ENCODE measurements at regions not wholly inside any gene's neighbourhood (a gene's known extent, or its start where the extent isn't known, plus 50 kb on each side); places are given as distances from the start of the nearest gene placed in this dataset.

- no peak for DNase-seq (ENCODE audit: low spot score)
Observed at GRCh38 chr6:53744321-53744720, 50.5 kb upstream of the LRRC1 start.

DNA sequence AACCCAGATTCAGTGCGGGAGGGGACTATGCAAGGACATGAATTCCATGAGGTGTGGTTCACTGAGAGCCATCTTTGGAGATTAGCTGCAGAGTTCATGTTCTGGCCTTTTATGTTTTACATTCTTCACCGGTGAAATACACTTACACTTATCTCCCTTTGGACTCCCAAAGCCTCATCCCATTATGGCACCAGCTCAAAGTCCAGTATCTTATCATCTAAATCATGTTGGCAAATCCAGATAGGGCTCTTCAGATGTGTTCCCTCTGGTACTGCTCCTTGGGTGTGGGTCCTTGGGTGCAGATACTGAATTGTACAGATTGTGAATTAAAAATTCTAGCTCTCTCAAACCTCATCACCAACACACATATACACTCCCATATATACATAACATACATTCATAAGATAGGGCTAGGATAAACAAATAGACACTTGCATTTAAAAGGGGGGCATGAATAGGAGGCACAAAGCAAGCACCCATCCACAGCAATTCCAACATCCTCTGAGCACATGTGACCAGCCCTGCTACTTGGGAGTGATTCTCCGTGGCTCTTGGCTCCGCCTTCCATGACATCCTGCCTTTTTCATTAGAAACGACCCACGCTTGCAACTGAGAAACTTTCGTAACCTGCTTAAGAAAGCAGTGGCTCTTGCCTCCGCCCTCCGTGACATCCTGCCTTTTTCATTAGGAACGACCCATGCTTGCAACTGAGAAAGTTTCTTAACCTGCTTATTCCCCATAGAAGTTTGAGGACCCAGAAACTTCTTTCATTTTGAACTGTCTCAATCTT is 53.6 kb upstream of the LRRC1 start:
- no peak for DNase-seq (ENCODE audit: low spot score)

DNA sequence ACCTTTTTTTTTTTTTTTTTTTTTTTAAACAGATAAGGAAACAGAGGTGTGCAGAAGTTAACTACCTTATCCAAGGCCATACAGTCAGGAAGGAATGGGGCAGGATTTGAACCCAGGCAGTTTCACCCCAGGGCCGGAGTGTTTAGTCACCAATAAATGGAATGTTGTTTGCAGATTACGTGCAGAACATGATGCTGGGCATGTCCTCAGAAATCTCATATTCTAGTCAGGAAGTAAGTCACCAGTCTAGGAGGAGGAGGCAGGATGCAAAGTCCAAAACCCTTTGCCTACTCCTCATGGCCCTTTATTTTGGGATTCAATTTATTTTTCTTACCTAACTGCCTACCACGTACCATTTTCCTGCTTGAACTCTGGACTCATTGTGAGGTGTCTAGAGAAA is 57.1 kb upstream of the LRRC1 start:
- DNase-seq (ENCODE audit: low spot score): no peak

- no peak for DNase-seq (ENCODE audit: low spot score)
Observed at GRCh38 chr6:53735896-53736295, 58.9 kb upstream of the LRRC1 start.

DNA sequence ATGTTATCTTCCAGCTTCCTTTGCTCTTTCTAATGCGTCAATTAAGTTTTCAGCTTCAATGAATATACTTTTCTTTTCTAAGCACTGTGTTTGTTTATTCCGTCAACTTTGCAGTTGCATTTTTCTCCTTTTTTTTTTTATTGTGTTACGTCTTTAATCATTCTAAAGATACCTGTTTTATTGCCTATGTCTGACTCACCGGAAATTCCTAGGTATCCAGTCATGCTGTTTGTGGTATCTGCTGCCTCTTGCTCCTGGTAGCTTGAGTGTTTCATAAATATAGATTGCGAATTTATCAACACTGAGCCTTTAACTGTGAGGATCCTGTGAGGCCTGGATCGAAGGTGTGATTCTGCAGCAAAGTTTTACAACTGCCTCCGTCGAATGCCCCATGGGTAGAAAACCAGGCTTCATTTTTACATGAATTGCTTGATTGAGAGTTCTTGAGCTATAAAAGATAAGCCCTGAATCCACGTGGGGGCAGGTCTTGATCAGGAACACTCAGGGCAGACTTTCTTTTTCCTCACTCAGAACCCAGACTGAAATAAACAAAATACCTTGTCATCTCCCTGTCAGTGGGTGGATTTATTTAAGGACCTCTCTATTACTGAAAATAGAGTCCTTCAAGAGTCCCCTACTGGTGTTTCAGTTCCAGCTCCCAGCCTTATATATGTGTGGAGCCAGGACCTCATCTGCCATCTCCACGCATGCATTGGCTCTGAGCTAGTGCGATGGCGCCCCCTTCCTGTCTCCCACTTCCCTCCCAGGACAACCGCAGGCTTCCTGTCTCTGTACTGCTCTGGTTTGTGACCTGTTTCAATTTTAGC is 60.1 kb upstream of the LRRC1 start:
- DNase-seq (ENCODE audit: low spot score): peak; percentile 30

DNA sequence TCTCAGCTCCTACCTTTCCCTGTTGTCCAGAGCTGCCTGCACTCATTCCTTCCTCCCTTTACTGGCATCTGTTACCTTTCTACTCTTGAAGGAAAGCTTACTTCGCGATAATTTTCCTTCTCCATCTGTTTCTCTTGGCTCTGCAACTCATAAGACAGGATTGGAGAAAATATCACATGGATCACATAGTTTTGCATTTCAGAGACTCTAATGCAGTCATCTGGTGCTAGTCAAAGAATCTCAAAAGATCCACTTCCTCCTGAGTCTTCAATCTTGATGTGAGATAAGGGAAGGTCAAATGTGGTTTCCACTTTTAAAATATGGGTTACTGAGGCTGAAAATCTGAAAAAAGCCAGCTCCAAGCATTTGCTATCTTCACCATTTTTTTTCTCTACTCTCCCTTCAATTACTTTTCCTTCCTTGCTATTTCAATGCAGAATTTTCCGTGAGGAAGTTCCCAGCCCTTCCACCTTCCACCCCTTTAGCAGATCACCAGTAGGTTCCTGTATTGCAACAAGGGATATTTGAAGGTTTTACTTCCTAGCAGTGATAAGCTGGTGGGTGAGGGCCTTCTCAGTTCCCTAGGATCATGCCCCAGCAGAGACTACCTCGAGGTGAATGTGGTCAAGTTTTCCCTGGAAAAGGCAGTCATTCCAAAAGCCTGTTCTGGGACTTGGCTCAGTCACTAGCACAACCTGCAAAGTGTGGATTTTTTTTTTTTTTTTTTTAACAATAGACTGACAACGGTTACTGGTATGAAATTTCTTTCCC is 62.8 kb upstream of the LRRC1 start:
- DNase-seq (ENCODE audit: low spot score): no peak

DNA sequence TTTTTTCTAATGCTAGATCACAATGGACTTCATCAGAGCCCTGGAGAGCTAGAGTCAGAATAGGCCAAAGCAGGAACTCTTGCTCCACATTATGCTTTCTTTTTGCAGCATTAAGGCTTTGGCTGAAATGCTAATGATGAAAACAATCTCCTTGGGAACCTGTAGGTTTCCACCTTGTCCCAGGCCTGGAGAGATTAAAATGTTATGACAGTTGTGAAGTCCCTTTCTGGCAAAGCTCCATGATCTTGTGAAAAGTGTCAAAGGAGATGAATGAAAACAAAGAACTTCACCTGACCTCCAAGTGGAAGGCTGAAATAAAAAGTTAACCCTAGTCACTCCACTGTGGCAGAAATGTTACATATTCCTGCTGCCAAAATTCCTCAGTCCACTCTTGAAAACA is 64.0 kb upstream of the LRRC1 start:
- no peak for DNase-seq (ENCODE audit: low spot score)

- DNase-seq (ENCODE audit: low spot score): peak; percentile 52
Observed at GRCh38 chr6:53728570-53729194, 63.1 kb upstream of the KLHL31 start.

- no peak for DNase-seq (ENCODE audit: low spot score)
Observed at GRCh38 chr6:53727748-53728147, 62.2 kb upstream of the KLHL31 start.

DNA sequence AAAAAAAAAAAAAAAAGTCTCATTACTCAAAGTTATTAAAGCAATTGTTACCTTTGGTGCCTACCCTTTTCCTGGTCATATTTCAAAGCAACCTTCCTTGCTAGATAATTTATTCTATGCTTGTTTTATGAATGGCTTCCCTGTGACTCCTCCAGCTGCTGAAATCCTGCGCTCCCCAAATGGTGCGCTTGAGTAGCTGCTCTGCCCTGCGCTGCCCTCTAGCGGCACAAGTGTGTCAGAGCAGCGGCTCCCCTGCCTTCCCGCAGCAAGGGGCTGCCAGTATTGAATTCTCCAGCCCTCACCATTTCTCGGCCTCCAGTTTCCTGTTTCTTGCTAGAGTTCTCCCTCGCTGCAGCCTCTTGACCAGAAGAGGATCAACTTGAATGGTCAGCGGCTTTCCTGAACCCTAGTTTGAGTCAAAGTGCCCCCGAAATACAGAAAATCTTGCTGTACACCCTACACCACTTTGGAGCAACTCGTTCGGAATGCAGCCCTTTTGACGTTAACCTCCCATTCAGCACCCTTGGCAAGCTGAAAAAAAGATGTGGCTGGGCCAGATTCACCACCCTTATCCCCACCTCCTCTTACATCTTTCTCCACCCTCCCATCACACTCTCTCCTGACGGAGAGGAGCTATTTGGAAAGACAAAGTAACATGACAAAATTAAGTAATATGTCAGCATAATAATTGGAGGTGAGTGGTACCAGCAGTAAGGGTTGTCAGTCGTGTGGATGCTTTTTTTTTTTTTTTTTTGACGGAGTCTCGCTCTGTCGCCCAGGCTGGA is 60.4 kb upstream of the KLHL31 start:
- DNase-seq (ENCODE audit: low spot score): peak; percentile 70

DNA sequence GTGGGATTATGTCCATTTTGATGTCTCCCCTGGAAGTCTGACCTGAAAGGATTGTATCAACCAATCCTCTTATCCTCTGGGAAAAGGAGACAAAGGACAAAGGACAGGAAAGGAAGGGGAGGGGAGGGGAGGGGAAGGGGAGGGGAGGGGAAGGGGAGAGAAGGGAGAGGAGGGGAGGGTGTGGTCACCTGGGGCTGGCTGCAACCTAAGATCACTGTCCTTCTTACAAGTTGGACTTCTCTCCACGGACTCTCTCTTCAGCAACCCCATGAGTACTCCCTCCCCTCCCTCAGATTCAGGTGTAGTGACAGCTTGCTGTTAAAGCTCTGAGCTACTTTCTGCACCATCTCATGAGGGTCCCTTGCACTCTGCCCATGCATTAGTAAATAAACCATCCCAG is 58.9 kb upstream of the KLHL31 start:
- no peak for DNase-seq (ENCODE audit: low spot score)

GRCh38 chr6:53723331-53723730 is 57.8 kb upstream of the KLHL31 start:
- no peak for DNase-seq (ENCODE audit: low spot score)

DNA sequence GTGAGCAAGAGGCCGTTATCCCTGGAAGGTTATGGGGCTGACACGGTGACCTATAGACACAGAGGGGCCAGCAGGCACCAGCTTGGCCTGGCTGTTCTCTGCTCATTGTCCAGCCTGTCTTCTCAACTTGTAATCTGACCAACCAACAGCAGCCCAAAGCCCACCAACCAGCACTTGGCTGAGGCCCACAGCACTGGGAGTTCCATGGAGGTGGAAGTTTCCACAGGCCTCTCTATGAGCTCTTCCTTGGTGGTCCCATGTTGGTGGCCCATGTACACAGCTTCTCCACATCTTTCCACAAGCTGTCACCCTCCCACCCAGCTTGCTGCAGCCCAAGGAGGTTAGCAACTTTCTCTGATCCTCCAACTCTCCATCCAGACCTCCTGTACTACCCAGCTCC is 56.2 kb upstream of the KLHL31 start:
- DNase-seq (ENCODE audit: low spot score): no peak

- peak; percentile 81 for DNase-seq (ENCODE audit: low spot score)
Observed at GRCh38 chr6:53718597-53719460, 53.3 kb upstream of the KLHL31 start.

DNA sequence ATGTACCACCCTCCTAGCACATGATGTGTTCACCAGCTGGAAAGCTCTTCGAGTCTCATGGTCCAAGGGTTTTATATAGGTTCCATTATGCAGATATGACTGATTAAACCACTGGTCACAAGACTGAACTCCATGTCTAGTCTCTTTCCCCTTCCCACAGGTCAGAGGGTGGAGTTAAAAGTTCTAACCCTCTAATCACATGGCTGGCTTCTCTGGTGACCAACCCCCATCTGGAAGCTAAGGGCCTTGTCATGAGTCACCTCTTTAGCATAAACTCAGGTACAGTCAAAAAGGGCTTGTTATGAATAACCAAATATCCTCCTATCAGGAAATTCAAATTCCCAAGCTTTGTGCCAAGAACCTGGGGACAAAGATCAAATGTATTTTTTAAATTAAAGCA is 52.0 kb upstream of the KLHL31 start:
- no peak for DNase-seq (ENCODE audit: low spot score)

- DNase-seq (ENCODE audit: low spot score): no peak
Observed at GRCh38 chr6:53715434-53715833, 49.9 kb upstream of the KLHL31 start.

Measured in cerebellar cortex (tissue), 1 donor.